NCI-H82 (cell line): ENCODE measurements at regions not wholly inside any gene's neighbourhood (a gene's known extent, or its start where the extent isn't known, plus 50 kb on each side); places are given as distances from the start of the nearest gene placed in this dataset.

Source experiments
- DNase-seq: peaks from one replicate; lab custom pipeline; 2025; lab: John Stamatoyannopoulos, UW

DNA sequence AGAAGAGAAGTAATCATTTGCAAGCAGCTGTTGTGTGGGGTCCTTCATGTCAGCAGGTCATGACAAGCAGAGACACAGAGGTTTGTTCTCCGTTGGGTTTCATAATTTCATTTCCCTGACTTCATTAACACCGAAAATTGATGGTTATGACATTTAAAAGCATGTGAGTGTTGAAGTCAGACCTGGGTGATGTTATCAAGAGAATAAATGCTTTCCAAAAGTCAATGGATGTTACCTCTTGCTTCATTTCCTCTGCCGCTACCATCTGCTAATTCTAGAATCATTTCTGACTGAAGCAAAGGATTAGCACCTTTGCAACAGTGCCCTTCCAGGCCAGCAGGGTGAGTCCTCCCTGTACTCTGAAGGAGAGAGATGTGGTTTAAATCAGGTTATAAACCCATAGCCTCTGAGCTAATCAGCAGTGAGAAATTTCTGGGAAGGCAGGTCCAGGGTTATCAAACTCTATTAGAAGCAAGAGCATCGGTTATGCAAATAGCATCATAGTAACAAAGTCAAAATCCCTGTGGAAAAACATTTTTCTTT is 446.2 kb downstream of the PIK3C3 start:
- peak; percentile 24 for DNase-seq

DNA sequence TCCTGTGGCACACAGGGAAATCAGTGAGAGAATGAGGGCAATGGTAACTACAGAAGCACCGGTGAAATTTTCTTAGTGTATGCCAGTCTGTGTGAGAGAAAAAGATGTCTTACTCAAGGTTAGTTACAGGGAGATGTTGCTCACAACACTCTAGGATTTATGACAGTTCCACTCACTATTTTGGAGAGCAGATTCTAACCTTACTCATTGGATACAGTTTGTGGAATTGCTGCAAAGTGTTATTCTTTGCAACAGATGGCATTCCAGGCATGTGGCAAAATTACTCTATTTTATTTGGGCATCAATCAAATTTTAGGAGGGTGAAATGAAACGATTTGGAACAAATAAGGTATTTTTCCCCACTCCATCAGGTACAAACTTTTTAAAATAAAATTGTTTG is 449.1 kb downstream of the PIK3C3 start:
- DNase-seq: no peak

DNA sequence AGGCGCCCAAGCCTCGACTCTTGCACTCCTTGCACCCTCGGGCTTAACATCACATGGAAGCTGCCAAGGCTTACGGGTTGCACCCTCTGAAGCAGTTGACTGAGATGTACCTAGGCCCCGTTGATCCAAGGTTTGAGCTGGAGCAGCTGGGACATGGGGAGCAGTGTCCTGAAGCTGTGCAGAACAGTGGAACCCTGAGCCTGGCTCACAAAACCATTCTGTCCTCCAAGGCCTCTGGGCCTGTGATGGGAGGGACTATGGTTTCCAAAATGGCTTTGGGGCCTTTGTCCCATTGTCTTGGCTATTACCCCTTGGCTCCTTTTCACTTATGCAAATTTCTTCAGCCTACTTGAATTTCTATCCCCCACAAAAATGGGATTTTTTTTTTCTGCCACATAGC is 454.0 kb downstream of the PIK3C3 start:
- DNase-seq: no peak

DNA sequence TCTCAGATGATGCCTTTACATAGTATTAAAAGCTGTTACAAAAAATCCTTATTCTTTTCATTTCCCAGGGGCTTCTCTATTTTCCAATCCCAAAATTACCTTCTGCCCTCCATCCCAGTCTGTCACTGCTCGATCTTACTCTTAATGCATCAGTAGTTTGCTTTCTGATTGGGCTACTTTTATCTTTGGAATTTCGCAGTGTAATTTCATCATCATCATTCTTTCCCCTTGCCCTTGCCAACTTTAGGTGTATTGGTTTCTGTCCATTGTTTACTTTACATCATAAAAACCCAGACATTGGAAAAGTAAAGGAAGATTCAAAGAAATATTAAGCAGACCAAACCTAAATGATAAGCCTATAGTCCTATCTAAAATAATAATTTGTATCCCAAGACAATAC is 457.2 kb downstream of the PIK3C3 start:
- no peak for DNase-seq

DNA sequence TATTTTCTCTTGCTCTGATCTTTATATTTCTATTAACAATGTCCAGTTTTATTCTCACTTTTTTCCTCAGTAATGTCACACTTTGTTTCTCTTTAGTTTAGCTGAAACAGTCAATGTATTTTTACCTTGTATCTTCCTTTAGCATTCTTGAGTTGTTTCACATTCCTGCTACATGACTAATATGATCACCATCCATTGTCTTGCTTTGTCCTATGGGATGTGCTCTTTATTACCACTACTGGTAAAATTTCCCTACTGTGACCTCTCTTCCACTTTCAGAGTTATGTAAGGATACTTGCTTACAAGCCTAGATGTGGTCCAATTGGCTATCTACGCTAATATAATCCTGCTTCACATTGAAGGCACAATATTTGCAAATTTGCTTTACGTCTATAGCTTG is 457.9 kb downstream of the PIK3C3 start:
- no peak for DNase-seq

DNA sequence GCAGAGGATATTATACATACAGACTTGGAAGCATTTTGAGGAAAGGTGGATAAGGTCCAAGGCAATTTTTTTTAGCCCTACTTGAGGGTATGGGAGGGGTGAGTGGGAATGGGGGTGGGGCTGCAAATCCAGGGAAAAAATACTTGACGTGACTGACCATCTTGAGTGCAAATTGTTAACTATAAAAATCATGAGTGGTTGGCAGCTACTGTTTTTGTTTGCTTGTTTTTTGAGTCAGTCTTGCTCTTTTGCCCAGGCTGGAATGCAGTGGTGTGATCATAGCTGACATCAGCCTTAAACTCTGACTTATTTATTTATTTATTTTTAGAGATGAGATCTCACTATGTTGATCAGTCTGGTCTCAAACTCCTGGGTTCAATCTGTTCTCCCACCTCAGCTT is 458.8 kb downstream of the PIK3C3 start:
- no peak for DNase-seq

DNA sequence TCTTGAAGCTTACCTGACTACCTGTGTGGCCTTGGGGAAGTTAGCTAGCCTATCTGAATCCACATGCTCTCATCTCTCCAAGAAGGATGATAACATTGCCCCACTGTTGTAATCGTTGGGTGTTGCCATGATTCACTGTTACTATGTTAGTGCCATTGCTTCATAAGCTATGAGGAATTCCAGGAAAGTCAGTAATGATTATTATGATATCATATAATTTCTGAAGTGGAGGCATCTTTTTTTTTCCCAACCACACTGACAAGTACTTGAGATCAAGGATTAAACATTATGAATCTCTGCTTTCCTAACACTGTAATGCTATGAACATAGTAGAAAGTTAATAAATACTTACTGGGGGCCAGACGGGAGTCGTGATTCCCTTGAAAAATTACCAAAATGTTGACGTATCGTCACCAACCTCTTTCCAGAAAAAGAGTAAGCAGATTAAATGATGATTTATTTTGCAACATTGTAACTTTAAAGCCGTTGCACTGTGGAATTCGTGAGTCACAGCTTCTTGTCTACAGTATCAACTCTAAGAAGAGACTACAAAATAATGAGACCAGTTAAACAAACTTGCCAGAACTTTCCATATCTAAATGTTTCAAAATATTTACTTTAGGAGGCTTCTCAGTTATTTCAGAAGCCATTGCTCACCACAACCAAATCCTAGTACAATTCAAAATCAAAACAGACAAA is 459.9 kb downstream of the PIK3C3 start:
- DNase-seq: no peak

DNA sequence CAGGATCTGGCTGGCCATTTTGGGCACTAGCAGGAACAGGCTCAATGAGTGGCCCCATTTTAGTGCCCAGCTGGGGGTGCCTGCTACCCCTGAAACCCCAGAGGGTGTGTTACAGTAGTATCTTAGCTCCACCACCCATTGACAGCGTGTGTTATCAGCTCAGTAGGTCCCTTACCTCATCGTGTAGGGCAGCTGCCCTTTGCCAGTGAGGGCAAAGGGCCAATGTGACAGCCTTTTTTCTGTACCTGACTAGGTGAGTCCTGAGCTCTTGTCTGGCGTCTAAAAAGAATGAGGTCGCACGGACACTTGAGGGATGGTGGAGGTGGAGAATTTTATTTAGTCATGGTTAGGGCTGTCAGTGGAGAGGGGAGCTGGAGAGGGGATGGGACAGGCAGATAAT is 462.2 kb downstream of the PIK3C3 start:
- DNase-seq: no peak

DNA sequence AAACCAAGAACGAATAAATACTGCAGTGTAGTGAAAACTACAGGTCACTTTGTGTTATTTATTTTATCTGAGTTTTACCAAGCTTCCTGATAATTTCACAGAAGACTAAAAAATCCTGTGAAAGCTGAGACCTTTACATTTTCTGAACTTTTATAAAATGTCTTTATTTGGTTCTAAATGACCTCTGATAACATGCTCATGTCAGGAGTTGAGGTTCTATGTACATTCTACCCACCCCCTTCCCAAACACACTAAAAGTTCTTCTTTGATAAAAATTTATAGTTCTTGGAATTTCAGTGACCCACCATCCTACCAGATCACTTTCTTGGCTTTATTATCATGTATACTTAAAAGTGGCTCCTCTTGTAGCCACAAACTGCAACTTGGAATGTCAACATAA is 463.1 kb downstream of the PIK3C3 start:
- DNase-seq: no peak

DNA sequence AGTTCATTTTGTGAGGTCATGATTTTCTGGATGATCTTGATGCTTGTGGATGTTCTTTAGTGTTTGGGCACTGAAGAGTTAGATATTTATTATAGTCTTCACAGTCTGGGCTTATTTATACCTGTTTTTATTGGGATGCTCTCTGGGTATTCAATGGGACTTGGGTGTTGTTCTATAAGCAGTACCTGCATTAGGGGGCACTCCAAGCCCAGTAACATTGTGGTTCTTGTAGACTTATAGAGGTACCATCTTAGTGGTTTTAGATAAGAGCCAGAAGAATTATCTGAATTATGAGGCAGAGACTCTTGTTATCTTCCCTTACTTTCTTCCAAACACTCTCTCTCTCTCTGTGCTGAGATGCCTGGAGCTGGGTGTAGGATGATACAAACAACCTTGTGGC is 470.0 kb downstream of the PIK3C3 start:
- DNase-seq: peak; percentile 7

DNA sequence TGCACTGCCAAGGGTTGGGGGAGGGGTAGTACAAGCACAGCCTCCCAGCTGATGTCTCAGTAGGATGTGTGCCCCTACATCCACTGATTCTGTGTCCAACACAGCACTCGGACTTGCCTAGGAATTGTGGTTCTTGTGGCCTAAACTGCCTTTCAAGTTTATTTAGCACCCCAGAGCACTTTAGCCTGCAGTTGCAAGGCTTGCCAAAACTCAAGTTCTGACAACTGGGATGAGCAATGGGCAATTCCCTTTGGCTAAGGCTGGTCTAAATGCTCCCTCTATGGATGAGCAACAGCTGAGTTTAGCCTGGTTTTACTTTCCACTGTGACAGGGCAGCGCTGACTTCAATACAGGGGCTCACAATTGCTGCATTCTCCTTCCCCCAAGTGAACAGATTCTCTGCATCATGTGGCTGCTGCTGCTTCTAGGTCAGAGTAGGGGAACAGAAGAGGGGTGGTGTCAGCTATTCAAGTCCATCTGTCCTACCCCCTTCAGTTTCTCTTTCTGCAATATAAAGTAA is 471.5 kb downstream of the PIK3C3 start:
- no peak for DNase-seq

DNA sequence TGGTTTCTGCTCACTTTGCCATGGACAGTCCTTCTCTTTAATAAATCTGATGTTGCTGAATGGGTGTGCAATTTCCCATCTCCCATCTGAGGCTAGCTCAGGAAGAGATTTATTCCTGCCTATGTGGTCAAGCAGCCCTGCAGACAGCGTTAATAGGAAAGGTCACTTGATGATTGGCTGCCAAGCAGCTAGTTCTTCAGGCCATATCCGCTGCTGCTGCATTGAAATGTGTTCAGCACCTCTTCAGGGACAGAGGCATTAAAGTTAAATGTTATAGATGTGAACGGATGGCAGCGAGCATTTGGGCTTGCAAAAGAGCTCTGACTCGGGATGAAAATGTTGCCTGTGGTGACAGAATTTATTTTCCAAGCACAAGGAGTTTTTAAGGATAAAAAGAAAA is 474.2 kb downstream of the PIK3C3 start:
- no peak for DNase-seq

DNA sequence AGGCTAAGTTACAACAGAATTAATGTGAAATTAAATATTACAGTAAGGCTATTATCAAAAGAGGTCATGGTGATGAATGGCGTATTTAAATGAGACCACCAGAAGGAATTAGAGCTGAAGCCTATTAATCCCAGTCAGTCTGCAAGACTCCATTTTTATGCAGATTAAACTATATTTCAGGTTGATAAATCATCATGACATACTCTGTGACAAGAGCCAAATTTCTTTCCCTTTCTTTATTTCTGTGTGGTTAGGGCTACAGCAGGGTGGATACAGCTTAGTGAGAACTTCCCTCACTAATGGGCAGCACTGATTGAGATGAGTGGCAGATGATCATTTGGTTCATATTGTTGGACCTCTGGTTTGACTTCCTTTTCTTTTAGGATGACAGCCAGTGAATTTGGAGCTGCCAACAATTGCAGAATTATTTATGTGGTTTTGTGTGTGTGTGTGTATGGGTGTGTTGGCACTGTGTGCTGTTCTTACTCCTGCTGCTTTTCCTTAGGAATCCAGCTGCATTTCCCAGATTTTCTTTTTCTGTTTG is 481.3 kb downstream of the PIK3C3 start:
- DNase-seq: no peak

DNA sequence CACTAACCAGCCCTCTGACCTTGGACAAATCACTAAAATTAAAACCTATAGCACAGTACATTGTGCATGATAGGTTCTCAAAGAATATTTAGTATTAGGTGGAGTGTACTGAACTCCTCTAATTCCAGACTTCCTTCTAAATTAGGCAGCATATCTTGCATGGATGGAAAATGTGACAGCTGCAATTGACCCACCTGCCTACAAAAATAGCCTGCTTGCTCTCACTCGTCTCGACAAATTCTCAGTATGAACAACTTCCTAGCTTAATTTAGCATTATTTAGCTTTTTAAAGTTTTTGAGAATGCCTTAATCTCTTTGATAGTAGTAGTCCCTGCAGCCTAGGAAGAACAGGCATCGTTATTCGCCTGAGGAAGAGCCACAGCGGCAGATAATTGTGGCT is 482.0 kb downstream of the PIK3C3 start:
- DNase-seq: no peak

DNA sequence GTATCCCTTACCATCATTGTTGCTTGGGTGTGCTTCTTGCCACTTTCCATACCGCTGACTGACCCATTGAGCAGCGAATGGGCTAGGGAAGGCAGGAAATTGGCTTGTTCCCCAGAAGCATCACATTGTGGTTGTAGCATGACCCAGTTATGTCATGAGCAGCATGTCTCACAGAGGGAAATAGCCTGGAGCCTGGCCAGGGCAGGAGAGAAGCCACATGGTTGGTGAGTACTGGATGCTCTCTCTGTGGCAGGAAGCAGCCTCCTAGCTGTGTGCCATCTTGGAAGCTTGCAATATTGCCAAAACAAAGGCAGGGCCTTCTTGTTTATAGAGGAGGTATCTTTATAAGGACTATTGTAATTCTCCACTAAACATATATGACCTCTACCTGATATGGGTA is 482.6 kb downstream of the PIK3C3 start:
- no peak for DNase-seq

DNA sequence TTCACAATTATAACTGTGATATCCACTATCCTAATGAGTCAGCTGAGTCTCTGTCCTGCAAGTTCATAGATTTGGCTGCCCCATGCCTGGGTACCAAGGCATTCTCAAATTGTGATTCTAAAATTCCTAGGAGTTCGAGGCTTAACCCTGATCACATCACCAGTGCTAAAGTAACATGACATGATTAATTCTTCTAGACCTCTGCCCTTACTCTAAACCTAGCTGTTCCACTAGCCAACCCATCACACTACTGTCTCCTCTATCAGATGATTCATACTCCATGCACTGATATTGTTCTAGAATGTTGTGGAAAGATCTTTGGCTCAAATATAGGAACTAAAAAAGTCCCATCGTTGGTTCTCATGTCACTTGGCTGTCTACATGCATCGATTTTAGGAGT is 487.6 kb downstream of the PIK3C3 start:
- DNase-seq: no peak

DNA sequence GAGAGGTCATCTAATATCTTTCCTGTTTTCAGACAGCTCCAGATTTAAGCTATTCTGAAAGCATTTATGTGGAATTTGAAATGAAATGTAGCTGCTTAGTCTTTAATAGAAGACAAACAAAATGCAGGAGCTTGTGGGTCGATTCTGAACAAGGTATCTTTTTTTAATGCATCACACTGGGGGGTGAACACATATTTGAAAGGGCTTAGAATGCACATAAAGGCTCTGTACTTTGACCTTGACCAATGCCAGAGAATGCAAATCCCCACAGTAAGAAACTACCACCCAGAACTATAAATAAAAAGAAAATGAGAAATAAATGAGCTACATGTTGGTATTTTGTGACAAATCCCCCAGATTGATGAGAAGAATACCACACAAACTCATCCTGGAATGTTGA is 489.3 kb downstream of the PIK3C3 start:
- no peak for DNase-seq

DNA sequence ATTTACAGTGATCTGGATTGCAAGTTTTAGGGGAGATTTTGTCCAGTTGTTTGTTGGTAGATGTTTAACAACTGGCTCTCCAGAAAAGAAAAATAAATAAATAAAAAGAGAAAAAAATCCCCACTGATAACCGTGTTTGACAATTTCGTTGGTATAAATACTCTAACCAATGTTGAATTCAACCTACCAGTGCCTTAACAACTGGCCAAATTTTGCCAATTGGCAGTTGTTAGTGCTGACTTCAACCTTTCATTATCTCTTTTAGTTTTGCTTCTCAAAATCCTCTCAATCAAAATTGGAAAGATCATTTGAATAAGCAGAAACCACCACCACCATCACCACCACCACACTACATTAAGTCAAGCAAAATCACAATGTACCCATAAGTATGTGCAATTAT is 490.3 kb downstream of the PIK3C3 start:
- no peak for DNase-seq

DNA sequence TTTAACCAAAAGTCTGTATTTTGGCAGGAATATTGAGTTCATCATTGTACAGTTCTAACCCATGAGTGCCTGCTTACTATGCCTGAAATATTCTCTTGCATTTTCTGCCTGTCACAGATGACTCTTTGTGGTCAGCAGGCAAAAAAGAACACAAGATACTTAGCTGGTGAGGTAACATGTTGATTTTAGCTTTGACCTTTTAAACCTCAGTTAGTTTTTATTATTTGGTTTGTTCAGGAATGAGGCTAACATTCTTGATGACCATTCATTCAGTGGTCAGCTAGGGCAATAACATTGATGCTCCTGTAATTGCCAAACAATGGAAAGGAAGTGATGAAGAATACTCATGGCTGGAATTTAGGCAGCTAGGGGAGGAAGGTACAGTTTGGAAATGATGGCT is 491.2 kb downstream of the PIK3C3 start:
- no peak for DNase-seq

DNA sequence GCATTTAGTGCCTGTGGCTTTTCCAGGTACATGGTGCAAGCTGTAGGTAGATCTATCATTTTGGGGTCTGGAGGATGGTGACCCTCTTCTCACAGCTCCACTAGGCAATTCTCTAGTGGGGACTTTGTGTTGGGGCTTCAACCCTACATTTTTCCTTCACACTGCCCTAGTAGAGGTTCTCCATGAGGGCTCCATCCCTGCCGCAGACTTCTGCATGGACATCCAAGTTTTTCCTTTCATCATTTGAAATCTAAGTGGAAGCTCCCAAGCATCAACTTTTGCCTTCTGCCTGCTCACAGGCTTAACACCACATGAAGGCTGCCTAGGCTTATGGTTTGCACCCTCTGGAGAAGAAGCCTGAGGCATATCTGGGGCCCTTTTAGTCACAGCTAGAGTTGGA is 492.7 kb downstream of the PIK3C3 start:
- DNase-seq: no peak

DNA sequence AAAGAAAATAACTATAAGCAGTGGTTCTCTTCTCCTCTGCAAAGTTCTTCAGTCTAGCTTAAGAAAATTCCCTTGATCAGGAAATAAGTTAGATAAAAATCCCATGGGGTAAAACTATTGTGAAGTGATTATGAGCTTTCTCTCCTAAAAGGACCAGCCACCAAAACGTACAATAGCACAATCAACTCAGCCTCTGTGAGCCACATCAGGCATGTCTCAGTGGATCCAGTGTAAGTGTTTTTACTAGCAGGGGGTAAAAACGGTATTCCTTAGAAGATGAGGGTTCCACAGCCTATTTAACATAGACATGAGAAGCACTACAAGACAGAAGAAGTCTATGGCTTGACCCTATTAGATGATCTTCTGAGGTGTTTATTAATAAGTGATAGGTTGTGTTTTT is 503.2 kb downstream of the PIK3C3 start:
- no peak for DNase-seq

DNA sequence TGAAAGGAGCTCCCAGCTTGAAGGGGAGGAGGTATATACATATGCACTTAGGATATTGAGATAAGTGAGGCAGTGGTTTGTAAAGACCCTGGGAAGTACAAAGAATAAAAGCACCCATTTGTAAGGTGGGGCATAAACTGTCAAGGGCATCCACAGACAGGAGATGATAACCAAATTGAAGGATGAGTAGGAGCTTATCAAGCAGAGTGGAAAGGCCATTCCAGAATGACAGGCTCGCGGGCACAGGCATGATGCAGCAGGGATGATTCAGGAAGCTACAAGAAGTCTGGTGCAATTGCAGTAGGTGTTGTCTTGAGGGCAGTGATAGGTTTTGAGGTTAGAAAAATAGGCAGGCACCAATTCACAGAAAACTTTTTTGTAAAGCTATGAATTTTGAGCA is 504.8 kb downstream of the PIK3C3 start:
- DNase-seq: no peak

DNA sequence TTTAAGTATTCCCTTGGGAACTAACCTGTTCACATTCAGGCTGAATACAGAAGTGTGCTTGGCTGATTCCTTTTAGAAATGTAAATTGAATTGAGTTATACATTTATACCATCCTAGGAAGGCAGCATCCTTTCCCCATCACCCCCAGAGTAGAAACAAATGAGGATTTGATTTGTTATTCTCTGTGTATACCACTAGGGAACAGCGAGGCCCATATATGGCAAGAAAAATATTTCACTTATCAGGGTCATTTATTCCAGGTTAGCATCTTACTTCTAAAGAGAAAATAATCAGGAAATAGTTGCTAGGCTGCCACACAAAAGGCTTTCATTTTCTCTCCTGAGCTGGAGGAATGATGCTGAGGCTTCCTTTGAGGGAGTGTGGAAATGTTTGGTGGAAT is 516.9 kb downstream of the PIK3C3 start:
- DNase-seq: no peak

DNA sequence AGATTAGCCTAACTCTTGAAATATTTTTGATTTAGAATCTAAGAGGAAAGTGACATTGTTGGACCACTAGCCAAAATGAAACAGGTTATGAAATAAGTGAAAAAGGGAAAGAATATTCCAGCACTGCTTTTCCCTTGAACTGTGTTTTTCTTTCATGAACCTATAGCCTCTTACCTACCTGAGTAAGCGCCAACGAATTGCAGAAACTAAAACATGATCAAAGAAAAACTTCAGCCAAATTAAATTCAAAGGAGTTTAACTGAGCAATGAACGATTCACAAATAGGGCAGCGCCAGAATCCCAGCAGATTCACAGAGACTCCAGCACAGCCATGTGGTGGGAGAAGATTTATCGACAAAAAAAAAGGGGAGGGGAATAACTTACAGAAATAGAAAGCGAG is 518.6 kb downstream of the PIK3C3 start:
- no peak for DNase-seq
